HepG2 (cell line): ENCODE measurements at regions not wholly inside any gene's neighbourhood (a gene's known extent, or its start where the extent isn't known, plus 50 kb on each side); places are given as distances from the start of the nearest gene placed in this dataset.

ENCODE experiments used
- ATAD3A ChIP-seq: sonication (generic); formaldehyde crosslinking; IDR thresholded peaks from 2 replicates; pipeline ENCODE4 v1.4.0; 2020; ENCODE audit warnings: missing genetic modification reagents
- NFATC3 ChIP-seq: sonication (generic); formaldehyde crosslinking; IDR thresholded peaks from 2 replicates; pipeline ENCODE4 v1.5.1; 2020; ENCODE audit warnings: mild to moderate bottlenecking, missing genetic modification reagents
- POLR2A ChIP-seq, 2 experiments: IDR thresholded peaks; 2 replicates each; pipeline ENCODE4 v1.6.1; 2011; ENCODE audit warnings: low read depth in 2 of 2, low read length in 2 of 2, mild to moderate bottlenecking in 1 of 2, moderate library complexity in 1 of 2; ENCODE audit not compliant: insufficient read depth in 1 of 2
- TCF7L2 ChIP-seq: IDR thresholded peaks from 2 replicates; pipeline ENCODE4 v1.6.1; 2011; ENCODE audit warnings: mild to moderate bottlenecking, low read depth, low read length, moderate library complexity
- ZKSCAN1 ChIP-seq: fragments of 150-350 bp; IDR thresholded peaks from 2 replicates; pipeline ENCODE4 v1.6.1; 2014; ENCODE audit warnings: low read length
- ZNF121 ChIP-seq: sonication (generic); formaldehyde crosslinking; IDR thresholded peaks from 2 replicates; pipeline ENCODE4 v1.5.0; 2020; ENCODE audit warnings: mild to moderate bottlenecking, missing genetic modification reagents
- TF ChIP-seq, protein P1 (sequence below): sonication (generic); formaldehyde crosslinking; IDR thresholded peaks from 2 replicates; pipeline ENCODE4 v1.4.0; 2020; ENCODE audit warnings: mild to moderate bottlenecking, missing genetic modification reagents
- TF ChIP-seq, protein P2 (sequence below): sonication (generic); formaldehyde crosslinking; IDR thresholded peaks from 2 replicates; pipeline ENCODE4 v1.4.0; 2020; ENCODE audit warnings: missing genetic modification reagents
- TF ChIP-seq, protein P3 (sequence below): sonication (generic); formaldehyde crosslinking; IDR thresholded peaks from 2 replicates; pipeline ENCODE4 v1.4.0; 2020; ENCODE audit warnings: missing genetic modification reagents, mild to moderate bottlenecking, borderline replicate concordance
- TF ChIP-seq, protein P4 (sequence below): sonication (generic); formaldehyde crosslinking; IDR thresholded peaks from 2 replicates; pipeline ENCODE4 v1.5.0; 2020; ENCODE audit warnings: mild to moderate bottlenecking, missing genetic modification reagents, moderate library complexity
- TF ChIP-seq, protein P5 (sequence below): sonication (generic); formaldehyde crosslinking; IDR thresholded peaks from 2 replicates; pipeline ENCODE4 v1.9.0; 2021; ENCODE audit warnings: missing genetic modification reagents, mild to moderate bottlenecking, borderline replicate concordance

DNA sequence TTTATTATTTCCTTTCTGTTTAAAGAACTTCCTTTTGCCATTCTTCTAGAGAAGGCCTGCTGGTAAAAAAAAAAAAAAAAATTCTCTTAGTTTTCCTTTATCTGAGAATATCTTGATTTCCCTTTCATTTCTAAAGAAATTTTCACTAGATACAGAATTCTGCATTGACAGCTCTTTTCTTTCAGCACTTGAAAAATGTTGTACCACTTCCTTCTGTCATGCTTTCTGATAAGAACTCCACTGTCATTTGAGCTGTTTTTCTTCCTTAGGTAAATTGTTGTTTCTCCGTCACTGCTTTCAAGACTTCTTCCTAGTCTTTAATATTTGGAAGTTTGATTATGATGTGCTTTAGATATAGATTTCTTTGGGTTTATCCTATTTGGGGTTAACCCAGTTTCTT is 113.6 kb upstream of the BTG1 start:
- TF ChIP-seq, protein P1, sequence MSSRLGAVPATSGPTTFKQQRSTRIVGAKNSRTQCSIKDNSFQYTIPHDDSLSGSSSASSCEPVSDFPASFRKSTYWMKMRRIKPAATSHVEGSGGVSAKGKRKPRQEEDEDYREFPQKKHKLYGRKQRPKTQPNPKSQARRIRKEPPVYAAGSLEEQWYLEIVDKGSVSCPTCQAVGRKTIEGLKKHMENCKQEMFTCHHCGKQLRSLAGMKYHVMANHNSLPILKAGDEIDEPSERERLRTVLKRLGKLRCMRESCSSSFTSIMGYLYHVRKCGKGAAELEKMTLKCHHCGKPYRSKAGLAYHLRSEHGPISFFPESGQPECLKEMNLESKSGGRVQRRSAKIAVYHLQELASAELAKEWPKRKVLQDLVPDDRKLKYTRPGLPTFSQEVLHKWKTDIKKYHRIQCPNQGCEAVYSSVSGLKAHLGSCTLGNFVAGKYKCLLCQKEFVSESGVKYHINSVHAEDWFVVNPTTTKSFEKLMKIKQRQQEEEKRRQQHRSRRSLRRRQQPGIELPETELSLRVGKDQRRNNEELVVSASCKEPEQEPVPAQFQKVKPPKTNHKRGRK (CRISPR knock-in tag), result no peak
- TF ChIP-seq, protein P2, sequence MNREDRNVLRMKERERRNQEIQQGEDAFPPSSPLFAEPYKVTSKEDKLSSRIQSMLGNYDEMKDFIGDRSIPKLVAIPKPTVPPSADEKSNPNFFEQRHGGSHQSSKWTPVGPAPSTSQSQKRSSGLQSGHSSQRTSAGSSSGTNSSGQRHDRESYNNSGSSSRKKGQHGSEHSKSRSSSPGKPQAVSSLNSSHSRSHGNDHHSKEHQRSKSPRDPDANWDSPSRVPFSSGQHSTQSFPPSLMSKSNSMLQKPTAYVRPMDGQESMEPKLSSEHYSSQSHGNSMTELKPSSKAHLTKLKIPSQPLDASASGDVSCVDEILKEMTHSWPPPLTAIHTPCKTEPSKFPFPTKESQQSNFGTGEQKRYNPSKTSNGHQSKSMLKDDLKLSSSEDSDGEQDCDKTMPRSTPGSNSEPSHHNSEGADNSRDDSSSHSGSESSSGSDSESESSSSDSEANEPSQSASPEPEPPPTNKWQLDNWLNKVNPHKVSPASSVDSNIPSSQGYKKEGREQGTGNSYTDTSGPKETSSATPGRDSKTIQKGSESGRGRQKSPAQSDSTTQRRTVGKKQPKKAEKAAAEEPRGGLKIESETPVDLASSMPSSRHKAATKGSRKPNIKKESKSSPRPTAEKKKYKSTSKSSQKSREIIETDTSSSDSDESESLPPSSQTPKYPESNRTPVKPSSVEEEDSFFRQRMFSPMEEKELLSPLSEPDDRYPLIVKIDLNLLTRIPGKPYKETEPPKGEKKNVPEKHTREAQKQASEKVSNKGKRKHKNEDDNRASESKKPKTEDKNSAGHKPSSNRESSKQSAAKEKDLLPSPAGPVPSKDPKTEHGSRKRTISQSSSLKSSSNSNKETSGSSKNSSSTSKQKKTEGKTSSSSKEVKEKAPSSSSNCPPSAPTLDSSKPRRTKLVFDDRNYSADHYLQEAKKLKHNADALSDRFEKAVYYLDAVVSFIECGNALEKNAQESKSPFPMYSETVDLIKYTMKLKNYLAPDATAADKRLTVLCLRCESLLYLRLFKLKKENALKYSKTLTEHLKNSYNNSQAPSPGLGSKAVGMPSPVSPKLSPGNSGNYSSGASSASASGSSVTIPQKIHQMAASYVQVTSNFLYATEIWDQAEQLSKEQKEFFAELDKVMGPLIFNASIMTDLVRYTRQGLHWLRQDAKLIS (CRISPR knock-in tag), result no peak
- TF ChIP-seq TCF7L2 (no peak), ZNF121 (no peak), ATAD3A (CRISPR knock-in tag) (no peak), ZKSCAN1 (no peak), POLR2A (IDR thresholded peaks at IDR 0.05; ENCODE audit: insufficient read depth in 1 of 2, low read depth in 2 of 2, low read length in 2 of 2) (no peak), NFATC3 (CRISPR knock-in tag) (no peak)
- TF ChIP-seq, protein P3, sequence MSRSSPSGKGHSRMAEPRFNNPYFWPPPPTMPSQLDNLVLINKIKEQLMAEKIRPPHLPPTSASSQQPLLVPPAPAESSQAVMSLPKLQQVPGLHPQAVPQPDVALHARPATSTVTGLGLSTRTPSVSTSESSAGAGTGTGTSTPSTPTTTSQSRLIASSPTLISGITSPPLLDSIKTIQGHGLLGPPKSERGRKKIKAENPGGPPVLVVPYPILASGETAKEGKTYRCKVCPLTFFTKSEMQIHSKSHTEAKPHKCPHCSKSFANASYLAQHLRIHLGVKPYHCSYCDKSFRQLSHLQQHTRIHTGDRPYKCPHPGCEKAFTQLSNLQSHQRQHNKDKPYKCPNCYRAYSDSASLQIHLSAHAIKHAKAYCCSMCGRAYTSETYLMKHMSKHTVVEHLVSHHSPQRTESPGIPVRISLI (CRISPR knock-in tag), result no peak
- TF ChIP-seq, protein P4, sequence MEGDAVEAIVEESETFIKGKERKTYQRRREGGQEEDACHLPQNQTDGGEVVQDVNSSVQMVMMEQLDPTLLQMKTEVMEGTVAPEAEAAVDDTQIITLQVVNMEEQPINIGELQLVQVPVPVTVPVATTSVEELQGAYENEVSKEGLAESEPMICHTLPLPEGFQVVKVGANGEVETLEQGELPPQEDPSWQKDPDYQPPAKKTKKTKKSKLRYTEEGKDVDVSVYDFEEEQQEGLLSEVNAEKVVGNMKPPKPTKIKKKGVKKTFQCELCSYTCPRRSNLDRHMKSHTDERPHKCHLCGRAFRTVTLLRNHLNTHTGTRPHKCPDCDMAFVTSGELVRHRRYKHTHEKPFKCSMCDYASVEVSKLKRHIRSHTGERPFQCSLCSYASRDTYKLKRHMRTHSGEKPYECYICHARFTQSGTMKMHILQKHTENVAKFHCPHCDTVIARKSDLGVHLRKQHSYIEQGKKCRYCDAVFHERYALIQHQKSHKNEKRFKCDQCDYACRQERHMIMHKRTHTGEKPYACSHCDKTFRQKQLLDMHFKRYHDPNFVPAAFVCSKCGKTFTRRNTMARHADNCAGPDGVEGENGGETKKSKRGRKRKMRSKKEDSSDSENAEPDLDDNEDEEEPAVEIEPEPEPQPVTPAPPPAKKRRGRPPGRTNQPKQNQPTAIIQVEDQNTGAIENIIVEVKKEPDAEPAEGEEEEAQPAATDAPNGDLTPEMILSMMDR (CRISPR knock-in tag), result no peak
- TF ChIP-seq, protein P5, sequence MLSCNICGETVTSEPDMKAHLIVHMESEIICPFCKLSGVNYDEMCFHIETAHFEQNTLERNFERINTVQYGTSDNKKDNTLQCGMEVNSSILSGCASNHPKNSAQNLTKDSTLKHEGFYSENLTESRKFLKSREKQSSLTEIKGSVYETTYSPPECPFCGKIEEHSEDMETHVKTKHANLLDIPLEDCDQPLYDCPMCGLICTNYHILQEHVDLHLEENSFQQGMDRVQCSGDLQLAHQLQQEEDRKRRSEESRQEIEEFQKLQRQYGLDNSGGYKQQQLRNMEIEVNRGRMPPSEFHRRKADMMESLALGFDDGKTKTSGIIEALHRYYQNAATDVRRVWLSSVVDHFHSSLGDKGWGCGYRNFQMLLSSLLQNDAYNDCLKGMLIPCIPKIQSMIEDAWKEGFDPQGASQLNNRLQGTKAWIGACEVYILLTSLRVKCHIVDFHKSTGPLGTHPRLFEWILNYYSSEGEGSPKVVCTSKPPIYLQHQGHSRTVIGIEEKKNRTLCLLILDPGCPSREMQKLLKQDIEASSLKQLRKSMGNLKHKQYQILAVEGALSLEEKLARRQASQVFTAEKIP, result no peak
